HepG2 (cell line): ENCODE measurements at regions not wholly inside any gene's neighbourhood (a gene's known extent, or its start where the extent isn't known, plus 50 kb on each side); places are given as distances from the start of the nearest gene placed in this dataset.

Source experiments
- ATAC-seq: fragments of 200-7000 bp; cut with Tn5 transposase; 3 replicates; pipeline ENCODE4 v1.9.1; 2020; ENCODE audit warnings: mild to moderate bottlenecking, moderate library complexity
- BruUV-seq: library from RNA; stranded (reverse); fragments of 400-500 nt; replicated peaks from 2 replicates; lab custom pipeline; 2021; lab: Mats Ljungman, UMichigan
- CTCF ChIA-PET: fragments of 300-600 bp; formaldehyde crosslinking; extraction: SDS; loops from one replicate; lab custom pipeline; 2021; ENCODE audit warnings: low total read pairs, inconsistent platforms, low intra/inter-chr PET ratio; lab: Yijun Ruan, JAX
- POLR2A ChIA-PET: fragments of 350-600 bp; sonication (Branson Sonifier 250); formaldehyde crosslinking; loops from one replicate; lab custom pipeline; 2020; ENCODE audit warnings: antibody characterized with exemption, inconsistent platforms; lab: Yijun Ruan, JAX
- DNase-seq: peaks from one replicate; pipeline ENCODE4 v3.0.0-alpha.2; 2015; ENCODE audit warnings: low spot score
- FAIRE-seq: peaks from 3 replicates; lab custom pipeline; 2011; peaks lifted over from hg19 to GRCh38; lab: Jason Lieb, UNC
- H2AFZ ChIP-seq: one replicate; pipeline ENCODE4 v1.6.1; 2011; ENCODE audit warnings: low read length, inconsistent platforms
- H3K27ac ChIP-seq: fragments of 300-600 bp; 3 replicates; pipeline ENCODE4 v1.8.0; 2011; ENCODE audit warnings: mixed run types, mild to moderate bottlenecking, mixed read lengths, low read length, inconsistent platforms; ENCODE audit not compliant: insufficient read depth; ENCODE audit errors: extremely low read length
- H3K27me3 ChIP-seq, 2 experiments: fragments of 200-600 bp in 1 of 2; 2 replicates in 1 of 2; 3 replicates in 1 of 2; pipeline versions ENCODE4 v1.6.0 to v1.8.0; 2011; ENCODE audit warnings: low read length in 2 of 2, mild to moderate bottlenecking in 2 of 2, moderate library complexity in 2 of 2, inconsistent platforms in 1 of 2; ENCODE audit not compliant: insufficient read depth in 2 of 2, control insufficient read depth in 1 of 2
- H3K36me3 ChIP-seq, 2 experiments: fragments of 200-600 bp in 1 of 2; replicated peaks in 1 of 2; 2 replicates in 1 of 2; 3 replicates in 1 of 2; pipeline versions ENCODE4 v1.5.1 to v1.8.0; 2011; ENCODE audit warnings: low read length in 2 of 2, inconsistent platforms in 1 of 2; ENCODE audit not compliant: insufficient read depth in 2 of 2, control insufficient read depth in 1 of 2
- H3K4me1 ChIP-seq: 2 replicates; pipeline ENCODE4 v1.5.1; 2012; ENCODE audit warnings: low read length, inconsistent platforms; ENCODE audit not compliant: insufficient read depth
- H3K4me2 ChIP-seq: 2 replicates; pipeline ENCODE4 v1.6.0; 2011; ENCODE audit warnings: low read depth, low read length, inconsistent platforms
- H3K4me3 ChIP-seq, 3 experiments: fragments of 200-600 bp in 1 of 3; sonication (generic), shearing (Covaris generic) in 1 of 3; replicated peaks in 1 of 3; 2 replicates each; pipeline ENCODE4 v1.5.1; 2011 to 2016; ENCODE audit warnings: low read length in 3 of 3, inconsistent platforms in 2 of 3, low read depth in 2 of 3, mild to moderate bottlenecking in 2 of 3, control low read depth in 1 of 3, mixed read lengths in 1 of 3; ENCODE audit not compliant: insufficient read depth in 1 of 3
- H3K79me2 ChIP-seq: one replicate; pipeline ENCODE4 v1.6.1; 2011; ENCODE audit warnings: low read length, inconsistent platforms; ENCODE audit not compliant: insufficient read depth
- H3K9ac ChIP-seq: 2 replicates; pipeline ENCODE4 v1.6.0; 2011; ENCODE audit warnings: mild to moderate bottlenecking, low read depth, low read length, inconsistent platforms; ENCODE audit not compliant: insufficient read depth
- H3K9me3 ChIP-seq: 2 replicates; pipeline ENCODE4 v1.5.1; 2012; ENCODE audit warnings: mild to moderate bottlenecking, low read length
- H4K20me1 ChIP-seq: 2 replicates; pipeline ENCODE4 v1.6.0; 2011; ENCODE audit warnings: inconsistent platforms, mild to moderate bottlenecking, low read length, moderate library complexity; ENCODE audit not compliant: insufficient read depth
- AKAP8 ChIP-seq: sonication (generic); formaldehyde crosslinking; IDR thresholded peaks from 2 replicates; pipeline ENCODE4 v1.5.1; 2020; ENCODE audit warnings: mild to moderate bottlenecking, missing genetic modification reagents
- FOSL2 ChIP-seq: sonication (generic); formaldehyde crosslinking; IDR thresholded peaks from 2 replicates; pipeline ENCODE4 v1.4.0; 2020; ENCODE audit warnings: missing genetic modification reagents
- GTF3A ChIP-seq: sonication (generic); formaldehyde crosslinking; conservative IDR thresholded peaks from 2 replicates; pipeline ENCODE4 v1.4.0; 2020; ENCODE audit warnings: mild to moderate bottlenecking, missing genetic modification reagents
- GZF1 ChIP-seq: sonication (generic); formaldehyde crosslinking; IDR thresholded peaks from 2 replicates; pipeline ENCODE4 v1.5.1; 2020; ENCODE audit warnings: mild to moderate bottlenecking, missing genetic modification reagents
- MIER2 ChIP-seq: IDR thresholded peaks from 2 replicates; pipeline ENCODE4 v1.6.1; 2016; ENCODE audit warnings: missing biosample characterization, missing genetic modification reagents
- RFX1 ChIP-seq: fragments of 450-650 bp; IDR thresholded peaks from 2 replicates; pipeline ENCODE4 v1.6.1; 2017
- SALL2 ChIP-seq: sonication (generic); formaldehyde crosslinking; IDR thresholded peaks from 2 replicates; pipeline ENCODE4 v1.8.1; 2023; ENCODE audit warnings: mild to moderate bottlenecking, missing genetic modification reagents, inconsistent platforms
- SAP130 ChIP-seq: IDR thresholded peaks from 2 replicates; pipeline ENCODE4 v1.6.1; 2016; ENCODE audit warnings: low read depth
- SOX13 ChIP-seq, 3 experiments: fragments of 450-650 bp in 1 of 3; sonication (generic) in 1 of 3; formaldehyde crosslinking in 1 of 3; IDR thresholded peaks in 2 of 3; conservative IDR thresholded peaks in 1 of 3; 2 replicates each; pipeline versions ENCODE4 v1.5.0 to v1.6.1; 2016 to 2020; ENCODE audit warnings: antibody characterized with exemption in 1 of 3, mild to moderate bottlenecking in 1 of 3, missing compliant biosample characterization in 1 of 3, missing genetic modification reagents in 1 of 3, moderate library complexity in 1 of 3
- SUZ12 ChIP-seq: fragments of 150-350 bp; IDR thresholded peaks from 2 replicates; pipeline ENCODE4 v1.6.1; 2014; ENCODE audit warnings: low read depth, low read length
- ZBTB3 ChIP-seq: sonication (generic); formaldehyde crosslinking; IDR thresholded peaks from 2 replicates; pipeline ENCODE4 v1.4.0; 2020; ENCODE audit warnings: low read depth, mild to moderate bottlenecking, moderate library complexity, missing genetic modification reagents, borderline replicate concordance
- ZNF263 ChIP-seq: sonication (generic); formaldehyde crosslinking; IDR thresholded peaks from 2 replicates; pipeline ENCODE4 v1.4.0; 2020; ENCODE audit warnings: missing genetic modification reagents
- ZNF557 ChIP-seq: sonication (generic); formaldehyde crosslinking; IDR thresholded peaks from 2 replicates; pipeline ENCODE4 v1.4.0; 2020; ENCODE audit warnings: missing genetic modification reagents
- ZNF564 ChIP-seq: sonication (generic); formaldehyde crosslinking; IDR thresholded peaks from 2 replicates; pipeline ENCODE4 v1.8.1; 2023; ENCODE audit warnings: mild to moderate bottlenecking, missing genetic modification reagents
- ZNF607 ChIP-seq: sonication (generic); formaldehyde crosslinking; IDR thresholded peaks from 2 replicates; pipeline ENCODE4 v1.5.1; 2020; ENCODE audit warnings: missing genetic modification reagents, mild to moderate bottlenecking, borderline replicate concordance
- WGBS: methylation state at CpG from one replicate; pipeline ENCODE4 v1.1.6; 2017; ENCODE audit warnings: low lambda C conversion rate; 5-methylcytosine and 5-hydroxymethylcytosine counted together
- in situ Hi-C: cut with HindIII; loops from 2 replicates; pipeline ENCODE4 v1.10.0; 2017; ENCODE audit warnings: low pct_unique_long_range_greater_than_20kb; ENCODE audit not compliant: extremely low pct_ligation_motif_present
- intact Hi-C: fragments of 100-400 bp; cut with micrococcal nuclease; formaldehyde crosslinking; loops from one replicate; pipeline ENCODE4 v1.10.0; 2022; ENCODE audit not compliant: unreplicated experiment
- TF ChIP-seq, protein P1 (sequence below): sonication (generic); formaldehyde crosslinking; IDR thresholded peaks from 2 replicates; pipeline ENCODE4 v1.4.0; 2020; ENCODE audit warnings: mild to moderate bottlenecking, missing genetic modification reagents, borderline replicate concordance
- TF ChIP-seq, protein P2 (sequence below): sonication (generic); formaldehyde crosslinking; IDR thresholded peaks from 2 replicates; pipeline ENCODE4 v1.4.0; 2020; ENCODE audit warnings: missing genetic modification reagents

DNA sequence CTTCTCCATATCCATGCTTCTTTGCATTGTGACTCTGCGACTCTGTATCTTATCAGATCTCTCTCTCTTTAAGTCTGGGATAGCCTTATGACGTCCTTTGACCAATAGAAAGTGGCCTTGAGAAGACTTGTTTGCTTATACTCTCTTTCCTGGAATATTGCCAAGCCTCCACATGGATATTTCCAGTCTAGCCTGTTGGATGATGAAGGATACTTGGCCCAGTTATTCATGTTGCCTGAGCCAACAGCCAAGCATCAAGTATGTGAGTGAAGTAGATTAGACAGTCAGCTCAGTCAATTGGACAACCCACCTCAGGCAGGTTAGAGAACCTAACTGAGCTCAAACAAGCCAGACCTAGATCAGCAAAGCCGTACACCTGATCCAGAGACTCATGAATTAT, 864.2 kb upstream of the MGAT4C start:
- in situ Hi-C loops = no loop called here
- 0% methylated on average over 3 of the region's 3 CpGs for WGBS
- H3K9me3 ChIP-seq = peaks cover 54% of the 10 kb centered on the region
- H3K4me3 ChIP-seq = no peak overlapping the region
- ATAC-seq (no peak), DNase-seq (peak; percentile 0), FAIRE-seq (no peak)
- no peak overlapping the region for H3K4me2 ChIP-seq
- POLR2A ChIA-PET = no interaction called here
- intact Hi-C loops = no loop called here
- H3K27me3 ChIP-seq = no peaks in the 10 kb centered on the region
- H3K36me3 ChIP-seq = no peaks in the 10 kb centered on the region
- H4K20me1 ChIP-seq = no peaks in the 10 kb centered on the region
- CTCF ChIA-PET = no interaction called here
- no peaks in the 10 kb centered on the region for H3K4me1 ChIP-seq
- BruUV-seq = no TSS peak
- no peaks in the 10 kb centered on the region for H3K79me2 ChIP-seq
- H3K9ac ChIP-seq = no peak overlapping the region
- H3K27ac ChIP-seq = no peak overlapping the region
- H2AFZ ChIP-seq = no peak overlapping the region
- no peak for TF ChIP-seq ZNF564
- no peak for TF ChIP-seq SOX13 (IDR thresholded peaks at IDR 0.05)
- no peak for TF ChIP-seq SOX13 (CRISPR knock-in tag; conservative IDR thresholded peaks at IDR 0.05 in 1 of 2, IDR thresholded peaks at IDR 0.05 in 1 of 2)
- no peak for TF ChIP-seq SALL2 (CRISPR knock-in tag)
- TF ChIP-seq ZNF263 = no peak
- TF ChIP-seq GZF1 = no peak
- no peak for TF ChIP-seq SUZ12
- TF ChIP-seq FOSL2 (CRISPR knock-in tag) = no peak
- TF ChIP-seq, protein P1, sequence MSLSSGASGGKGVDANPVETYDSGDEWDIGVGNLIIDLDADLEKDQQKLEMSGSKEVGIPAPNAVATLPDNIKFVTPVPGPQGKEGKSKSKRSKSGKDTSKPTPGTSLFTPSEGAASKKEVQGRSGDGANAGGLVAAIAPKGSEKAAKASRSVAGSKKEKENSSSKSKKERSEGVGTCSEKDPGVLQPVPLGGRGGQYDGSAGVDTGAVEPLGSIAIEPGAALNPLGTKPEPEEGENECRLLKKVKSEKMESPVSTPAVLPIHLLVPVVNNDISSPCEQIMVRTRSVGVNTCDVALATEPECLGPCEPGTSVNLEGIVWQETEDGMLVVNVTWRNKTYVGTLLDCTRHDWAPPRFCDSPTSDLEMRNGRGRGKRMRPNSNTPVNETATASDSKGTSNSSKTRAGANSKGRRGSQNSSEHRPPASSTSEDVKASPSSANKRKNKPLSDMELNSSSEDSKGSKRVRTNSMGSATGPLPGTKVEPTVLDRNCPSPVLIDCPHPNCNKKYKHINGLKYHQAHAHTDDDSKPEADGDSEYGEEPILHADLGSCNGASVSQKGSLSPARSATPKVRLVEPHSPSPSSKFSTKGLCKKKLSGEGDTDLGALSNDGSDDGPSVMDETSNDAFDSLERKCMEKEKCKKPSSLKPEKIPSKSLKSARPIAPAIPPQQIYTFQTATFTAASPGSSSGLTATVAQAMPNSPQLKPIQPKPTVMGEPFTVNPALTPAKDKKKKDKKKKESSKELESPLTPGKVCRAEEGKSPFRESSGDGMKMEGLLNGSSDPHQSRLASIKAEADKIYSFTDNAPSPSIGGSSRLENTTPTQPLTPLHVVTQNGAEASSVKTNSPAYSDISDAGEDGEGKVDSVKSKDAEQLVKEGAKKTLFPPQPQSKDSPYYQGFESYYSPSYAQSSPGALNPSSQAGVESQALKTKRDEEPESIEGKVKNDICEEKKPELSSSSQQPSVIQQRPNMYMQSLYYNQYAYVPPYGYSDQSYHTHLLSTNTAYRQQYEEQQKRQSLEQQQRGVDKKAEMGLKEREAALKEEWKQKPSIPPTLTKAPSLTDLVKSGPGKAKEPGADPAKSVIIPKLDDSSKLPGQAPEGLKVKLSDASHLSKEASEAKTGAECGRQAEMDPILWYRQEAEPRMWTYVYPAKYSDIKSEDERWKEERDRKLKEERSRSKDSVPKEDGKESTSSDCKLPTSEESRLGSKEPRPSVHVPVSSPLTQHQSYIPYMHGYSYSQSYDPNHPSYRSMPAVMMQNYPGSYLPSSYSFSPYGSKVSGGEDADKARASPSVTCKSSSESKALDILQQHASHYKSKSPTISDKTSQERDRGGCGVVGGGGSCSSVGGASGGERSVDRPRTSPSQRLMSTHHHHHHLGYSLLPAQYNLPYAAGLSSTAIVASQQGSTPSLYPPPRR = no peak
- TF ChIP-seq AKAP8 (CRISPR knock-in tag) = no peak
- TF ChIP-seq, protein P2, sequence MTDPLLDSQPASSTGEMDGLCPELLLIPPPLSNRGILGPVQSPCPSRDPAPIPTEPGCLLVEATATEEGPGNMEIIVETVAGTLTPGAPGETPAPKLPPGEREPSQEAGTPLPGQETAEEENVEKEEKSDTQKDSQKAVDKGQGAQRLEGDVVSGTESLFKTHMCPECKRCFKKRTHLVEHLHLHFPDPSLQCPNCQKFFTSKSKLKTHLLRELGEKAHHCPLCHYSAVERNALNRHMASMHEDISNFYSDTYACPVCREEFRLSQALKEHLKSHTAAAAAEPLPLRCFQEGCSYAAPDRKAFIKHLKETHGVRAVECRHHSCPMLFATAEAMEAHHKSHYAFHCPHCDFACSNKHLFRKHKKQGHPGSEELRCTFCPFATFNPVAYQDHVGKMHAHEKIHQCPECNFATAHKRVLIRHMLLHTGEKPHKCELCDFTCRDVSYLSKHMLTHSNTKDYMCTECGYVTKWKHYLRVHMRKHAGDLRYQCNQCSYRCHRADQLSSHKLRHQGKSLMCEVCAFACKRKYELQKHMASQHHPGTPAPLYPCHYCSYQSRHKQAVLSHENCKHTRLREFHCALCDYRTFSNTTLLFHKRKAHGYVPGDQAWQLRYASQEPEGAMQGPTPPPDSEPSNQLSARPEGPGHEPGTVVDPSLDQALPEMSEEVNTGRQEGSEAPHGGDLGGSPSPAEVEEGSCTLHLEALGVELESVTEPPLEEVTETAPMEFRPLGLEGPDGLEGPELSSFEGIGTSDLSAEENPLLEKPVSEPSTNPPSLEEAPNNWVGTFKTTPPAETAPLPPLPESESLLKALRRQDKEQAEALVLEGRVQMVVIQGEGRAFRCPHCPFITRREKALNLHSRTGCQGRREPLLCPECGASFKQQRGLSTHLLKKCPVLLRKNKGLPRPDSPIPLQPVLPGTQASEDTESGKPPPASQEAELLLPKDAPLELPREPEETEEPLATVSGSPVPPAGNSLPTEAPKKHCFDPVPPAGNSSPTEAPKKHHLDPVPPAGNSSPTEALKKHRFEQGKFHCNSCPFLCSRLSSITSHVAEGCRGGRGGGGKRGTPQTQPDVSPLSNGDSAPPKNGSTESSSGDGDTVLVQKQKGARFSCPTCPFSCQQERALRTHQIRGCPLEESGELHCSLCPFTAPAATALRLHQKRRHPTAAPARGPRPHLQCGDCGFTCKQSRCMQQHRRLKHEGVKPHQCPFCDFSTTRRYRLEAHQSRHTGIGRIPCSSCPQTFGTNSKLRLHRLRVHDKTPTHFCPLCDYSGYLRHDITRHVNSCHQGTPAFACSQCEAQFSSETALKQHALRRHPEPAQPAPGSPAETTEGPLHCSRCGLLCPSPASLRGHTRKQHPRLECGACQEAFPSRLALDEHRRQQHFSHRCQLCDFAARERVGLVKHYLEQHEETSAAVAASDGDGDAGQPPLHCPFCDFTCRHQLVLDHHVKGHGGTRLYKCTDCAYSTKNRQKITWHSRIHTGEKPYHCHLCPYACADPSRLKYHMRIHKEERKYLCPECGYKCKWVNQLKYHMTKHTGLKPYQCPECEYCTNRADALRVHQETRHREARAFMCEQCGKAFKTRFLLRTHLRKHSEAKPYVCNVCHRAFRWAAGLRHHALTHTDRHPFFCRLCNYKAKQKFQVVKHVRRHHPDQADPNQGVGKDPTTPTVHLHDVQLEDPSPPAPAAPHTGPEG = no peak
- TF ChIP-seq ZBTB3 (CRISPR knock-in tag) = no peak
- no peak for TF ChIP-seq GTF3A (CRISPR knock-in tag)
- no peak for TF ChIP-seq SAP130 (CRISPR knock-in tag)
- no peak for TF ChIP-seq ZNF607
- TF ChIP-seq RFX1 = no peak
- no peak for TF ChIP-seq ZNF557 (CRISPR knock-in tag)
- TF ChIP-seq MIER2 (CRISPR knock-in tag) = no peak
